ENCODE measurements at regions not wholly inside any gene's neighbourhood (a gene's known extent, or its start where the extent isn't known, plus 50 kb on each side); places are given as distances from the start of the nearest gene placed in this dataset.

DNA sequence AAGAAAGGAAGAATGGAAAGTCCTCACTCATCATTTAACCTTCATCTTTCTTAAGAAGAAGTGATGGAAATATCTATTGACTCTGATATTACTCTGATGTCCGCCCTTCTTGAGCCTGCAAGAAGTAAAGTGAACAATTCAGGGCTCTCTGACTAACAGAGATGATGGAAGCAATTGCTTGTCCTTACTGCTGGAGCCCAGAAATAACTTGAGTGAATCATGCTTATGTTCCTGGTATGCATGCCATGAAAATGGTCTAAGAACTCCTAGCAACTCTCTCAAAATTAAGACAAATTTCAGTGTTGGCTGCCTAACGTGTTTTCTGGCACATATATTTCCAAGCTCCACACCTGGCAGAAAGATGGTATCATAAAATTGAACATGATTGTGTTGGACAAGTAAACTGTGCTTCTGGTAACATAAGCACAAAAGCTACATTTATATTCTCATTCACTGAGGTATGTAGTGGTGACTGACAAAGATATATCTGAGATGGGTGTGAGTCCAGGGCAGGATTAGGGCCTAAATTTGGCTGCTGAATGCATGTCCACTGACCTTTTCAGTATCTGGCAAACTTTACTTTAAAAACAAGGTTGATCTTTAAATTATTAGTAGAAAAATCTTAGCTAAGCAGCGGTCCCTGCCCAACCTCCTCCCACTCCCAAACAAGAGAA lies 109.2 kb upstream of the OTUD4 start:
- TF ChIP-seq, protein P1, sequence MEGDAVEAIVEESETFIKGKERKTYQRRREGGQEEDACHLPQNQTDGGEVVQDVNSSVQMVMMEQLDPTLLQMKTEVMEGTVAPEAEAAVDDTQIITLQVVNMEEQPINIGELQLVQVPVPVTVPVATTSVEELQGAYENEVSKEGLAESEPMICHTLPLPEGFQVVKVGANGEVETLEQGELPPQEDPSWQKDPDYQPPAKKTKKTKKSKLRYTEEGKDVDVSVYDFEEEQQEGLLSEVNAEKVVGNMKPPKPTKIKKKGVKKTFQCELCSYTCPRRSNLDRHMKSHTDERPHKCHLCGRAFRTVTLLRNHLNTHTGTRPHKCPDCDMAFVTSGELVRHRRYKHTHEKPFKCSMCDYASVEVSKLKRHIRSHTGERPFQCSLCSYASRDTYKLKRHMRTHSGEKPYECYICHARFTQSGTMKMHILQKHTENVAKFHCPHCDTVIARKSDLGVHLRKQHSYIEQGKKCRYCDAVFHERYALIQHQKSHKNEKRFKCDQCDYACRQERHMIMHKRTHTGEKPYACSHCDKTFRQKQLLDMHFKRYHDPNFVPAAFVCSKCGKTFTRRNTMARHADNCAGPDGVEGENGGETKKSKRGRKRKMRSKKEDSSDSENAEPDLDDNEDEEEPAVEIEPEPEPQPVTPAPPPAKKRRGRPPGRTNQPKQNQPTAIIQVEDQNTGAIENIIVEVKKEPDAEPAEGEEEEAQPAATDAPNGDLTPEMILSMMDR (IDR thresholded peaks at IDR 0.05), result no peak
- peak in 1 of 3 donors; percentile 31 for TF ChIP-seq POLR2AphosphoS5 (IDR thresholded peaks at IDR 0.05)
- TF ChIP-seq EP300 (IDR thresholded peaks at IDR 0.05), result no peak
- TF ChIP-seq POLR2A (IDR thresholded peaks at IDR 0.05), result no peak

Measured in stomach (tissue), 4 donors.